ENCODE measurements at regions not wholly inside any gene's neighbourhood (a gene's known extent, or its start where the extent isn't known, plus 50 kb on each side); places are given as distances from the start of the nearest gene placed in this dataset.

GRCh38 chr1:56235909-56236510 lies 343.4 kb downstream of the PLPP3 start:
- no peak for DNase-seq (ENCODE audit: low read depth in 3 of 3, low spot score in 2 of 3)

- DNase-seq (ENCODE audit: low read depth in 3 of 3, low spot score in 2 of 3), result peak; percentile 49 to 66 (median 61)
Measured at GRCh38 chr1:56229186-56229585, 350.2 kb downstream of the PLPP3 start.

- no peak for DNase-seq (ENCODE audit: low read depth in 3 of 3, low spot score in 2 of 3)
Measured at GRCh38 chr1:56227886-56228285, 351.5 kb downstream of the PLPP3 start.

- no peak for DNase-seq (ENCODE audit: low read depth in 3 of 3, low spot score in 2 of 3)
Measured at GRCh38 chr1:56227401-56227800, 352.0 kb downstream of the PLPP3 start.

GRCh38 chr1:56225964-56226815 lies 353.2 kb downstream of the PLPP3 start:
- DNase-seq (ENCODE audit: low read depth in 3 of 3, low spot score in 2 of 3), result no peak

- DNase-seq (ENCODE audit: low read depth in 3 of 3, low spot score in 2 of 3), result no peak
Measured at GRCh38 chr1:56223968-56224367, 355.4 kb downstream of the PLPP3 start.

GRCh38 chr1:56222914-56223540 lies 356.3 kb downstream of the PLPP3 start:
- DNase-seq (ENCODE audit: low read depth in 3 of 3, low spot score in 2 of 3), result no peak

GRCh38 chr1:56220021-56220420 lies 359.3 kb downstream of the PLPP3 start:
- no peak for DNase-seq (ENCODE audit: low read depth in 3 of 3, low spot score in 2 of 3)

- DNase-seq (ENCODE audit: low read depth in 3 of 3, low spot score in 2 of 3), result no peak
Measured at GRCh38 chr1:56218023-56218422, 361.3 kb downstream of the PLPP3 start.

- no peak for DNase-seq (ENCODE audit: low read depth in 3 of 3, low spot score in 2 of 3)
Measured at GRCh38 chr1:56216218-56216617, 363.1 kb downstream of the PLPP3 start.

GRCh38 chr1:56215771-56216170 lies 363.6 kb downstream of the PLPP3 start:
- no peak for DNase-seq (ENCODE audit: low read depth in 3 of 3, low spot score in 2 of 3)

GRCh38 chr1:56215086-56215485 lies 364.3 kb downstream of the PLPP3 start:
- no peak for DNase-seq (ENCODE audit: low read depth in 3 of 3, low spot score in 2 of 3)

GRCh38 chr1:56213068-56213467 lies 366.3 kb downstream of the PLPP3 start:
- no peak for DNase-seq (ENCODE audit: low read depth in 3 of 3, low spot score in 2 of 3)

- no peak for DNase-seq (ENCODE audit: low read depth in 3 of 3, low spot score in 2 of 3)
Measured at GRCh38 chr1:56212143-56212542, 367.2 kb downstream of the PLPP3 start.

GRCh38 chr1:56206391-56206790 lies 373.0 kb downstream of the PLPP3 start:
- DNase-seq (ENCODE audit: low read depth in 3 of 3, low spot score in 2 of 3), result no peak

GRCh38 chr1:56204206-56204605 lies 375.2 kb downstream of the PLPP3 start:
- DNase-seq (ENCODE audit: low read depth in 3 of 3, low spot score in 2 of 3), result no peak

GRCh38 chr1:56202796-56203492 lies 376.4 kb downstream of the PLPP3 start:
- DNase-seq (ENCODE audit: low read depth in 3 of 3, low spot score in 2 of 3), result no peak

- DNase-seq (ENCODE audit: low read depth in 3 of 3, low spot score in 2 of 3), result no peak
Measured at GRCh38 chr1:56202186-56202585, 377.2 kb downstream of the PLPP3 start.

GRCh38 chr1:56200896-56201295 lies 378.5 kb downstream of the PLPP3 start:
- no peak for DNase-seq (ENCODE audit: low read depth in 3 of 3, low spot score in 2 of 3)

- no peak for DNase-seq (ENCODE audit: low read depth in 3 of 3, low spot score in 2 of 3)
Measured at GRCh38 chr1:56200442-56200841, 378.9 kb downstream of the PLPP3 start.

GRCh38 chr1:56199956-56200355 lies 379.4 kb downstream of the PLPP3 start:
- DNase-seq (ENCODE audit: low read depth in 3 of 3, low spot score in 2 of 3), result no peak

Measured in right renal cortex interstitium (tissue), 3 donors.